ENCODE measurements at regions not wholly inside any gene's neighbourhood (a gene's known extent, or its start where the extent isn't known, plus 50 kb on each side); places are given as distances from the start of the nearest gene placed in this dataset. TPM values are rescaled to one million over a fixed set of nuclear protein-coding genes. Genes with fewer than 3 reads are reported as not detected.

GRCh38 chr4:37188100-37188499 lies 56.4 kb upstream of the NWD2 start:
- TF ChIP-seq EZH2 (IDR thresholded peaks at IDR 0.05; ENCODE audit: borderline replicate concordance, low read depth, low read length, severe bottlenecking) (no peak), CTCF (IDR thresholded peaks at IDR 0.05; ENCODE audit: extremely low read depth in 1 of 2, insufficient read depth in 1 of 2, low read depth in 1 of 2, low read length in 2 of 2) (no peak), FOS (IDR thresholded peaks at IDR 0.05; ENCODE audit: borderline replicate concordance, insufficient read depth, low read length) (no peak), MAX (IDR thresholded peaks at IDR 0.05; ENCODE audit: insufficient read depth, insufficient read length) (no peak), JUN (IDR thresholded peaks at IDR 0.05; ENCODE audit: borderline replicate concordance, insufficient read depth, insufficient read length, low read depth) (no peak), GATA2 (IDR thresholded peaks at IDR 0.05; ENCODE audit: insufficient read depth, insufficient read length, low read depth, low read length) (no peak), POLR2A (IDR thresholded peaks at IDR 0.05; ENCODE audit: low read depth, low read length) (no peak), MYC (IDR thresholded peaks at IDR 0.05; ENCODE audit: low read depth, low read length) (no peak), POLR2AphosphoS5 (IDR thresholded peaks at IDR 0.05; ENCODE audit: insufficient read depth, low read depth, low read length) (no peak)
- ChIA-PET CTCF (no interaction called here), POLR2A (no interaction called here)
- no peaks in the 10 kb centered on the region for H3K36me3 ChIP-seq (ENCODE audit: control insufficient read depth in 2 of 2, extremely low read depth in 1 of 2, insufficient read depth in 2 of 2, low read length in 2 of 2)
- DNase-seq (ENCODE audit: low read depth, low spot score) (no peak), FAIRE-seq (no peak)
- no peak overlapping the region for H3K27ac ChIP-seq (ENCODE audit: insufficient read depth, low read depth, low read length)
- H4K20me1 ChIP-seq (replicated peaks; ENCODE audit: control insufficient read depth, extremely low read depth, insufficient read depth, low read length) = no peaks in the 10 kb centered on the region
- H3K27me3 ChIP-seq (ENCODE audit: control insufficient read depth in 2 of 2, insufficient read depth in 2 of 2, low read length in 2 of 2) = no peaks in the 10 kb centered on the region
- intact Hi-C loops (cut with micrococcal nuclease) = no loop called here
- H3K9ac ChIP-seq (replicated peaks; ENCODE audit: extremely low read depth, insufficient read depth, low read length) = no peak overlapping the region
- H3K4me3 ChIP-seq (replicated peaks in 1 of 3; ENCODE audit: insufficient read depth in 1 of 3, low read depth in 1 of 3, low read length in 3 of 3) = no peak overlapping the region
- no peaks in the 10 kb centered on the region for H3K9me1 ChIP-seq (replicated peaks; ENCODE audit: control insufficient read depth, extremely low read depth, insufficient read depth, low read length)
- no peak overlapping the region for H2AFZ ChIP-seq (ENCODE audit: low read depth, low read length)
- H3K4me2 ChIP-seq (ENCODE audit: insufficient read depth, low read length) = no peak overlapping the region
- H3K9me3 ChIP-seq (replicated peaks; ENCODE audit: control insufficient read depth, insufficient read depth, low read length) = no peaks in the 10 kb centered on the region
- no TSS peak for BruUV-seq (replicated peaks)
- dilution Hi-C loops (cut with MboI; ENCODE audit: extremely low pct_ligation_motif_present, low sequenced_read_pairs) = no loop called here
- no peaks in the 10 kb centered on the region for H3K79me2 ChIP-seq (ENCODE audit: control insufficient read depth, insufficient read depth, low read length)
- no peaks in the 10 kb centered on the region for H3K4me1 ChIP-seq (ENCODE audit: control insufficient read depth, extremely low read depth, insufficient read depth, low read length)

Small RNA genes lying in the stretch of these regions (microRNA-seq; reads per million reads assigned to microRNA genes)
- gene MIR1255B1 (ENCODE audit: borderline number of aligned reads, borderline replicate concordance) = not detected
